ENCODE measurements at regions not wholly inside any gene's neighbourhood (a gene's known extent, or its start where the extent isn't known, plus 50 kb on each side); places are given as distances from the start of the nearest gene placed in this dataset.

GRCh38 chr5:105905392-105905791 is 1765.3 kb downstream of the EFNA5 start:
- TF ChIP-seq POLR2A (IDR thresholded peaks at IDR 0.05): no peak
- TF ChIP-seq CTCF (IDR thresholded peaks at IDR 0.05): no peak
